Transverse colon (tissue), 4 donors: ENCODE measurements at regions not wholly inside any gene's neighbourhood (a gene's known extent, or its start where the extent isn't known, plus 50 kb on each side); places are given as distances from the start of the nearest gene placed in this dataset.

ENCODE experiments used
- DNase-seq: peaks from one replicate; pipeline ENCODE4 v3.0.0-alpha.2; 2019
- H3K27ac ChIP-seq, 4 donors: fragments of 200-600 bp; sonication (generic); 2 replicates each; pipeline ENCODE4 v1.5.1; 2016 to 2018; ENCODE audit warnings: inconsistent platforms in 4 of 4
- H3K27me3 ChIP-seq: fragments of 200-600 bp; sonication (generic); 2 replicates; pipeline ENCODE4 v1.5.1; 2017; ENCODE audit warnings: inconsistent platforms
- H3K36me3 ChIP-seq, 4 donors: fragments of 200-600 bp; sonication (generic); 2 replicates each; pipeline ENCODE4 v1.5.1; 2017 to 2019; ENCODE audit warnings: inconsistent platforms in 4 of 4
- H3K4me1 ChIP-seq, 4 donors: fragments of 200-600 bp; sonication (generic); 2 replicates each; pipeline ENCODE4 v1.5.1; 2017 to 2020; ENCODE audit warnings: inconsistent platforms in 4 of 4
- H3K4me3 ChIP-seq, 4 donors: fragments of 200-600 bp; sonication (generic); 1 replicate in 1 of 4; 2 replicates in 3 of 4; pipeline versions ENCODE4 v1.5.1 to v1.6.1; 2017 to 2019; ENCODE audit warnings: inconsistent platforms in 4 of 4
- H3K9me3 ChIP-seq, 2 donors: fragments of 200-600 bp; sonication (generic); 2 replicates each; pipeline ENCODE4 v1.5.1; 2017 to 2019; ENCODE audit warnings: inconsistent platforms in 2 of 2
- CTCF ChIP-seq, 5 experiments: fragments of 200-600 bp in 3 of 5; fragments of 450-650 bp in 2 of 5; sonication (generic) in 3 of 5; IDR thresholded peaks; 1 replicate in 2 of 5; 2 replicates in 3 of 5; pipeline ENCODE4 v1.5.1; 2016 to 2017; ENCODE audit warnings: antibody characterized with exemption in 5 of 5, inconsistent platforms in 3 of 5, mild to moderate bottlenecking in 2 of 5, moderate library complexity in 1 of 5
- EP300 ChIP-seq: sonication (generic); formaldehyde crosslinking; IDR thresholded peaks from one replicate; pipeline ENCODE4 v1.6.1; 2017; ENCODE audit warnings: antibody characterized with exemption, low read depth
- POLR2A ChIP-seq: fragments of 450-650 bp; IDR thresholded peaks from one replicate; pipeline ENCODE4 v1.6.1; 2016; ENCODE audit warnings: antibody characterized with exemption, mild to moderate bottlenecking, moderate library complexity
- POLR2AphosphoS5 ChIP-seq, 3 donors: sonication (generic); formaldehyde crosslinking; IDR thresholded peaks; one replicate each; pipeline ENCODE4 v1.6.1; 2016; ENCODE audit warnings: antibody characterized with exemption in 3 of 3
- WGBS, 2 donors: methylation state at CpG; one replicate each; pipeline ENCODE4 v1.1.5; 2018; ENCODE audit warnings: low coverage in 1 of 2; 5-methylcytosine and 5-hydroxymethylcytosine counted together
- in situ Hi-C, 4 donors: fragments of 200-750 bp; cut with MboI; loops; one replicate each; pipeline versions ENCODE4 v1.15.0 to v1.15.1; 2017; ENCODE audit warnings: low sequenced_read_pairs in 3 of 4, low pct_ligation_motif_present in 1 of 4, low pct_unique_long_range_greater_than_20kb in 1 of 4
- intact Hi-C: fragments of 100-400 bp; cut with DNase I; formaldehyde crosslinking; loops from one replicate; pipeline ENCODE4 v1.15.1; 2023; ENCODE audit warnings: low total_unique reads

- no peak for TF ChIP-seq POLR2A
- no peak for TF ChIP-seq CTCF (IDR thresholded peaks at IDR 0.05)
- TF ChIP-seq POLR2AphosphoS5 (IDR thresholded peaks at IDR 0.05), result no peak
- no peak for TF ChIP-seq EP300
- H3K27me3 ChIP-seq, result no peaks in the 10 kb centered on the region
- no peak for DNase-seq
- H3K4me3 ChIP-seq, result no peak overlapping the region
- in situ Hi-C loops (no loop called here), intact Hi-C loops (no loop called here)
- H3K27ac ChIP-seq, result no peak overlapping the region
- H3K4me1 ChIP-seq, result no peaks in the 10 kb centered on the region
- no peaks in the 10 kb centered on the region for H3K9me3 ChIP-seq
- 70 to 78% methylated on average over 4 of the region's 4 CpGs for WGBS, 2 donors
- H3K36me3 ChIP-seq, result no peaks in the 10 kb centered on the region
Measured at GRCh38 chr12:82277582-82277981, 80.6 kb downstream of the CCDC59 start.

- no peaks in the 10 kb centered on the region for H3K4me1 ChIP-seq
- H3K4me3 ChIP-seq, result no peak overlapping the region
- no peak overlapping the region for H3K27ac ChIP-seq
- intact Hi-C loops, result no loop called here
- in situ Hi-C loops, result no loop called here
- DNase-seq, result no peak
- no peaks in the 10 kb centered on the region for H3K9me3 ChIP-seq
- WGBS, 2 donors, result 73 to 81% methylated on average over 4 of the region's 4 CpGs
- TF ChIP-seq POLR2A (no peak), EP300 (no peak), CTCF (IDR thresholded peaks at IDR 0.05) (no peak), POLR2AphosphoS5 (IDR thresholded peaks at IDR 0.05) (no peak)
- no peaks in the 10 kb centered on the region for H3K27me3 ChIP-seq
- no peaks in the 10 kb centered on the region for H3K36me3 ChIP-seq
Measured at GRCh38 chr12:82242729-82243128, 115.5 kb downstream of the CCDC59 start.

- no peak for DNase-seq
- Histone ChIP-seq H3K4me3 (no peak overlapping the region), H3K36me3 (no peaks in the 10 kb centered on the region), H3K4me1 (no peaks in the 10 kb centered on the region), H3K9me3 (no peaks in the 10 kb centered on the region), H3K27ac (no peak overlapping the region), H3K27me3 (no peaks in the 10 kb centered on the region)
- intact Hi-C loops, result no loop called here
- no peak for TF ChIP-seq POLR2A
- no peak for TF ChIP-seq CTCF (IDR thresholded peaks at IDR 0.05)
- in situ Hi-C loops, result no loop called here
Measured at GRCh38 chr12:82225871-82226270, 132.3 kb downstream of the CCDC59 start.

GRCh38 chr12:82223426-82223825 lies 134.8 kb downstream of the CCDC59 start:
- no peaks in the 10 kb centered on the region for H3K9me3 ChIP-seq
- TF ChIP-seq EP300, result no peak
- no peak for TF ChIP-seq POLR2AphosphoS5 (IDR thresholded peaks at IDR 0.05)
- no peak for TF ChIP-seq CTCF (IDR thresholded peaks at IDR 0.05)
- no peak for TF ChIP-seq POLR2A
- no peak for DNase-seq
- no peak overlapping the region for H3K27ac ChIP-seq
- intact Hi-C loops, result no loop called here
- no peaks in the 10 kb centered on the region for H3K4me1 ChIP-seq
- H3K27me3 ChIP-seq, result no peaks in the 10 kb centered on the region
- 82 to 86% methylated on average over 4 of the region's 4 CpGs for WGBS, 2 donors
- H3K36me3 ChIP-seq, result no peaks in the 10 kb centered on the region
- in situ Hi-C loops, result no loop called here
- no peak overlapping the region for H3K4me3 ChIP-seq
